NCI-H1092 treated with DMSO at 0.1 percent for 48 hours (cell line): ENCODE measurements at regions not wholly inside any gene's neighbourhood (a gene's known extent, or its start where the extent isn't known, plus 50 kb on each side); places are given as distances from the start of the nearest gene placed in this dataset.
"Not testable (repeated sequence)": the region's sequence is repeated elsewhere in the genome, so short reads cannot be mapped to it uniquely, and the experiment has no call there.

ENCODE experiments used
- DNase-seq: peaks from one replicate; lab custom pipeline; 2025; lab: John Stamatoyannopoulos, UW

- no peak for DNase-seq
Observed at GRCh38 chrY:7415157-7415633, 503.6 kb upstream of the AMELY start.

GRCh38 chrY:7390056-7390455 is 478.5 kb upstream of the AMELY start:
- DNase-seq = no peak

- DNase-seq = no peak
Observed at GRCh38 chrY:7382988-7383387, 471.4 kb upstream of the AMELY start.

GRCh38 chrY:7377091-7377490 is 465.5 kb upstream of the AMELY start:
- DNase-seq = no peak

GRCh38 chrY:7374485-7374884 is 462.9 kb upstream of the AMELY start:
- DNase-seq = not testable (repeated sequence)

- not testable (repeated sequence) for DNase-seq
Observed at GRCh38 chrY:7371953-7372352, 460.4 kb upstream of the AMELY start.

GRCh38 chrY:7371026-7371425 is 459.5 kb upstream of the AMELY start:
- DNase-seq = not testable (repeated sequence)

GRCh38 chrY:7359520-7359919 is 448.0 kb upstream of the AMELY start:
- no peak for DNase-seq

GRCh38 chrY:7358103-7358752 is 446.7 kb upstream of the AMELY start:
- DNase-seq = no peak

GRCh38 chrY:7355891-7356290 is 444.3 kb upstream of the AMELY start:
- not testable (repeated sequence) for DNase-seq

GRCh38 chrY:7344661-7345060 is 433.1 kb upstream of the AMELY start:
- DNase-seq = peak; percentile 28

GRCh38 chrY:7343261-7343660 is 431.7 kb upstream of the AMELY start:
- DNase-seq = no peak

GRCh38 chrY:7342732-7343131 is 431.2 kb upstream of the AMELY start:
- DNase-seq = not testable (repeated sequence)

GRCh38 chrY:7339391-7340087 is 428.0 kb upstream of the AMELY start:
- DNase-seq = no peak

GRCh38 chrY:7336023-7336873 is 424.7 kb upstream of the AMELY start:
- DNase-seq = no peak

GRCh38 chrY:7334449-7334848 is 422.9 kb upstream of the AMELY start:
- DNase-seq = no peak

- no peak for DNase-seq
Observed at GRCh38 chrY:7326296-7327246, 415.0 kb upstream of the AMELY start.

GRCh38 chrY:7325531-7325930 is 414.0 kb upstream of the AMELY start:
- no peak for DNase-seq

GRCh38 chrY:7320751-7321150 is 409.2 kb upstream of the AMELY start:
- no peak for DNase-seq

GRCh38 chrY:7320171-7320570 is 408.6 kb upstream of the AMELY start:
- DNase-seq = not testable (repeated sequence)

GRCh38 chrY:7318122-7318521 is 406.6 kb upstream of the AMELY start:
- no peak for DNase-seq

GRCh38 chrY:7317571-7317970 is 406.0 kb upstream of the AMELY start:
- DNase-seq = no peak
